ENCODE measurements at regions not wholly inside any gene's neighbourhood (a gene's known extent, or its start where the extent isn't known, plus 50 kb on each side); places are given as distances from the start of the nearest gene placed in this dataset.

DNA sequence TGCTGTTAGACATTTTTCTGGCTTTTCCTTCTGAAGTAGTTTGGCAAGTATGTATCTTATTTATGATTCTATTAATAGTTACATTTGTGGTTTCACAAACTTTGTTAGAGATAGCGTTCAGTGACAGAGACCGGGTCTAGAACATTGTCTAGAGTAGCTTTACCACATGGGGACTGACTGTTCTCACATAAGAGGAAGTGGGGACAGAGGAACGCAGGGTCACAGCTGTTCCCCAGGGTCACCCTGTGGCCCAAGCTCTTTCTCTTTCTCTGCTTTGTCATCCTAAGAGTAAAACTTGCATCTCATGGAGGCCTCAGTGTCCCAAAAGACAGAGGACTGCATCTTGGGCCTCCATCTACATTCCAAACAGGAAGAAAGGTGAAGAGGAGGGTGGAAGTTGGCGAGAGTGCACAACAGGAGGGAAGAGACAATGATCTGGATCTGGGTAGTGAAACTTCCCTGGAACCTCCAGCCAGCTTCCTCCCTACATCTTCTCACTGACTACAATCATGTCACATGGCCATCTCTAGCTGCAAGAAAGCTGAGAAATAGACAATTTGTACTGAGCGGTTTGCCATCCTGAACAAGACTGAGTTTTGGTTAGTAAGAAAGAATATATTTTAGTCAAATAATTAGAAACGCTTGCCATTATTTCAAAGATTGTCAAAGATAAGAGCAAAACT lies 645.8 kb upstream of the ARID1B start:
- no peaks in the 10 kb centered on the region for H4K20me1 ChIP-seq (ENCODE audit: insufficient read depth)
- H3K79me2 ChIP-seq (replicated peaks; ENCODE audit: insufficient read depth, low read length), result no peaks in the 10 kb centered on the region
- TF ChIP-seq MXI1 (conservative IDR thresholded peaks at IDR 0.05; ENCODE audit: poor library complexity, severe bottlenecking) (no peak), RAD21 (conservative IDR thresholded peaks at IDR 0.05) (no peak)
- TF ChIP-seq, protein P1, sequence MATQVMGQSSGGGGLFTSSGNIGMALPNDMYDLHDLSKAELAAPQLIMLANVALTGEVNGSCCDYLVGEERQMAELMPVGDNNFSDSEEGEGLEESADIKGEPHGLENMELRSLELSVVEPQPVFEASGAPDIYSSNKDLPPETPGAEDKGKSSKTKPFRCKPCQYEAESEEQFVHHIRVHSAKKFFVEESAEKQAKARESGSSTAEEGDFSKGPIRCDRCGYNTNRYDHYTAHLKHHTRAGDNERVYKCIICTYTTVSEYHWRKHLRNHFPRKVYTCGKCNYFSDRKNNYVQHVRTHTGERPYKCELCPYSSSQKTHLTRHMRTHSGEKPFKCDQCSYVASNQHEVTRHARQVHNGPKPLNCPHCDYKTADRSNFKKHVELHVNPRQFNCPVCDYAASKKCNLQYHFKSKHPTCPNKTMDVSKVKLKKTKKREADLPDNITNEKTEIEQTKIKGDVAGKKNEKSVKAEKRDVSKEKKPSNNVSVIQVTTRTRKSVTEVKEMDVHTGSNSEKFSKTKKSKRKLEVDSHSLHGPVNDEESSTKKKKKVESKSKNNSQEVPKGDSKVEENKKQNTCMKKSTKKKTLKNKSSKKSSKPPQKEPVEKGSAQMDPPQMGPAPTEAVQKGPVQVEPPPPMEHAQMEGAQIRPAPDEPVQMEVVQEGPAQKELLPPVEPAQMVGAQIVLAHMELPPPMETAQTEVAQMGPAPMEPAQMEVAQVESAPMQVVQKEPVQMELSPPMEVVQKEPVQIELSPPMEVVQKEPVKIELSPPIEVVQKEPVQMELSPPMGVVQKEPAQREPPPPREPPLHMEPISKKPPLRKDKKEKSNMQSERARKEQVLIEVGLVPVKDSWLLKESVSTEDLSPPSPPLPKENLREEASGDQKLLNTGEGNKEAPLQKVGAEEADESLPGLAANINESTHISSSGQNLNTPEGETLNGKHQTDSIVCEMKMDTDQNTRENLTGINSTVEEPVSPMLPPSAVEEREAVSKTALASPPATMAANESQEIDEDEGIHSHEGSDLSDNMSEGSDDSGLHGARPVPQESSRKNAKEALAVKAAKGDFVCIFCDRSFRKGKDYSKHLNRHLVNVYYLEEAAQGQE (IDR thresholded peaks at IDR 0.05; ENCODE audit: borderline replicate concordance), result no peak
- no peak overlapping the region for H2AFZ ChIP-seq (ENCODE audit: low read depth, low read length)
- H3K27ac ChIP-seq (ENCODE audit: low read length), result no peak overlapping the region
- H3K9me2 ChIP-seq (ENCODE audit: insufficient read depth, low read length), result no peaks in the 10 kb centered on the region
- no peaks in the 10 kb centered on the region for H3K9me3 ChIP-seq (ENCODE audit: low read length)
- no peaks in the 10 kb centered on the region for H3F3A ChIP-seq (ENCODE audit: insufficient read depth, low read length, poor library complexity, severe bottlenecking)
- no peak overlapping the region for H3K9ac ChIP-seq (ENCODE audit: low read length)
- H3K4me3 ChIP-seq (ENCODE audit: low read length), result no peak overlapping the region
- no peak overlapping the region for H3K4me2 ChIP-seq (ENCODE audit: low read length)
- H3K27me3 ChIP-seq (ENCODE audit: insufficient read depth, low read depth, low read length), result no peaks in the 10 kb centered on the region
- no peaks in the 10 kb centered on the region for H3K36me3 ChIP-seq (ENCODE audit: insufficient read depth, low read length)

DNA sequence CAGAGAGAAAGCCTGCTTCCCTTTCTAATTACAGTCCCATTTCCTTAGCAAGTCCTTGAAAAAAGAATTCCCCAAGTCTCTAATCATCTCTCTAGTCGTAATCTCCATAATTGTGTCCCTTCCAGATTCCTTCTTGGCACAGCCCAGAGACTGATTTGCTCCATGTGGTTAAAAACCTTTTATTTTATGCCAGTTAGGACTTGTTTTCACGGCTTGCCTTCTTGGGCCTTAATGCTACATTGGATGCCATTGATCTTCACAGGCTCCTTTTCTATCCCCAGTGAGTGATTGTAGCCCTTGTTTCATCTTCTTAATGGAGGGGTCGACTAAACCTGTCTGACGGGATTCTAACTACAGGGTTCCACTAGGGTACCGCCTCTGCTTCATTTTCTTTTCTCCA lies 650.6 kb upstream of the ARID1B start:
- Histone ChIP-seq H4K20me1 (ENCODE audit: insufficient read depth) (no peaks in the 10 kb centered on the region), H3F3A (ENCODE audit: insufficient read depth, low read length, poor library complexity, severe bottlenecking) (no peaks in the 10 kb centered on the region), H3K27me3 (ENCODE audit: insufficient read depth, low read depth, low read length) (no peaks in the 10 kb centered on the region), H3K4me2 (ENCODE audit: low read length) (no peak overlapping the region), H3K79me2 (replicated peaks; ENCODE audit: insufficient read depth, low read length) (no peaks in the 10 kb centered on the region), H3K27ac (ENCODE audit: low read length) (no peak overlapping the region), H3K9ac (ENCODE audit: low read length) (no peak overlapping the region), H3K9me3 (ENCODE audit: low read length) (no peaks in the 10 kb centered on the region), H3K36me3 (ENCODE audit: insufficient read depth, low read length) (no peaks in the 10 kb centered on the region), H2AFZ (ENCODE audit: low read depth, low read length) (no peak overlapping the region), H3K9me2 (ENCODE audit: insufficient read depth, low read length) (no peaks in the 10 kb centered on the region), H3K4me3 (ENCODE audit: low read length) (no peak overlapping the region)
- TF ChIP-seq MXI1 (conservative IDR thresholded peaks at IDR 0.05; ENCODE audit: poor library complexity, severe bottlenecking) (no peak), POLR2AphosphoS5 (IDR thresholded peaks at IDR 0.05) (no peak), EZH2 (IDR thresholded peaks at IDR 0.05; ENCODE audit: borderline replicate concordance, insufficient read depth, low read length, poor library complexity, severe bottlenecking) (no peak), EP300 (conservative IDR thresholded peaks at IDR 0.05; ENCODE audit: poor library complexity, severe bottlenecking) (no peak), RAD21 (conservative IDR thresholded peaks at IDR 0.05) (no peak), TAF1 (IDR thresholded peaks at IDR 0.05; ENCODE audit: low read depth) (no peak), SMC3 (conservative IDR thresholded peaks at IDR 0.05; ENCODE audit: poor library complexity) (no peak)
- TF ChIP-seq, protein P1 (IDR thresholded peaks at IDR 0.05; ENCODE audit: borderline replicate concordance), result no peak
- TF ChIP-seq, protein P2, sequence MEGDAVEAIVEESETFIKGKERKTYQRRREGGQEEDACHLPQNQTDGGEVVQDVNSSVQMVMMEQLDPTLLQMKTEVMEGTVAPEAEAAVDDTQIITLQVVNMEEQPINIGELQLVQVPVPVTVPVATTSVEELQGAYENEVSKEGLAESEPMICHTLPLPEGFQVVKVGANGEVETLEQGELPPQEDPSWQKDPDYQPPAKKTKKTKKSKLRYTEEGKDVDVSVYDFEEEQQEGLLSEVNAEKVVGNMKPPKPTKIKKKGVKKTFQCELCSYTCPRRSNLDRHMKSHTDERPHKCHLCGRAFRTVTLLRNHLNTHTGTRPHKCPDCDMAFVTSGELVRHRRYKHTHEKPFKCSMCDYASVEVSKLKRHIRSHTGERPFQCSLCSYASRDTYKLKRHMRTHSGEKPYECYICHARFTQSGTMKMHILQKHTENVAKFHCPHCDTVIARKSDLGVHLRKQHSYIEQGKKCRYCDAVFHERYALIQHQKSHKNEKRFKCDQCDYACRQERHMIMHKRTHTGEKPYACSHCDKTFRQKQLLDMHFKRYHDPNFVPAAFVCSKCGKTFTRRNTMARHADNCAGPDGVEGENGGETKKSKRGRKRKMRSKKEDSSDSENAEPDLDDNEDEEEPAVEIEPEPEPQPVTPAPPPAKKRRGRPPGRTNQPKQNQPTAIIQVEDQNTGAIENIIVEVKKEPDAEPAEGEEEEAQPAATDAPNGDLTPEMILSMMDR (IDR thresholded peaks at IDR 0.05; ENCODE audit: poor library complexity, severe bottlenecking), result no peak

Data from neural cell (in vitro differentiated cells).